GM21717 (cell line): ENCODE measurements at regions not wholly inside any gene's neighbourhood (a gene's known extent, or its start where the extent isn't known, plus 50 kb on each side); places are given as distances from the start of the nearest gene placed in this dataset.

Source experiments
- ATAC-seq: cut with Tn5 transposase; IDR thresholded peaks from one replicate; pipeline ENCODE4 v1.9.1; 2021; ENCODE audit warnings: mild to moderate bottlenecking, moderate library complexity; ENCODE audit not compliant: unreplicated experiment

DNA sequence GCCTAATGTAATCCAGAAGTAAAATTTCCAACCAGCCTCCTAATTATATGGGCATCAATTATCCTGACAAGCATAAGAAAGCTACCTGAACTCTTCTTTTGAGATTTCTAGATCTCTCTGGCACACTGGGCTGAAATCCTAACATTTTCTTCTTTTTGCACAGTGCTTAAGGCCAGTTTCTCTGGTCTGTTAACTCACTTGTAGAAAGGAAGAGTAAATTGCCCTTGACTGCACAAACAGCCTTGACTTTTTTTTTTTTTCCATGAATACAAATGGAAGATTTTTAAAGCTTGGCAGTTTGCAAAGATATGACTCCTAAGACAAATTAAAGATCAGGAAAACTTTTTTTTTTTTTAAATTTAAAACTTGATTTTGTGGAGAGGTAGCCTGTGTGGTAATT lies 291.2 kb upstream of the MON1B start:
- ATAC-seq: no peak

DNA sequence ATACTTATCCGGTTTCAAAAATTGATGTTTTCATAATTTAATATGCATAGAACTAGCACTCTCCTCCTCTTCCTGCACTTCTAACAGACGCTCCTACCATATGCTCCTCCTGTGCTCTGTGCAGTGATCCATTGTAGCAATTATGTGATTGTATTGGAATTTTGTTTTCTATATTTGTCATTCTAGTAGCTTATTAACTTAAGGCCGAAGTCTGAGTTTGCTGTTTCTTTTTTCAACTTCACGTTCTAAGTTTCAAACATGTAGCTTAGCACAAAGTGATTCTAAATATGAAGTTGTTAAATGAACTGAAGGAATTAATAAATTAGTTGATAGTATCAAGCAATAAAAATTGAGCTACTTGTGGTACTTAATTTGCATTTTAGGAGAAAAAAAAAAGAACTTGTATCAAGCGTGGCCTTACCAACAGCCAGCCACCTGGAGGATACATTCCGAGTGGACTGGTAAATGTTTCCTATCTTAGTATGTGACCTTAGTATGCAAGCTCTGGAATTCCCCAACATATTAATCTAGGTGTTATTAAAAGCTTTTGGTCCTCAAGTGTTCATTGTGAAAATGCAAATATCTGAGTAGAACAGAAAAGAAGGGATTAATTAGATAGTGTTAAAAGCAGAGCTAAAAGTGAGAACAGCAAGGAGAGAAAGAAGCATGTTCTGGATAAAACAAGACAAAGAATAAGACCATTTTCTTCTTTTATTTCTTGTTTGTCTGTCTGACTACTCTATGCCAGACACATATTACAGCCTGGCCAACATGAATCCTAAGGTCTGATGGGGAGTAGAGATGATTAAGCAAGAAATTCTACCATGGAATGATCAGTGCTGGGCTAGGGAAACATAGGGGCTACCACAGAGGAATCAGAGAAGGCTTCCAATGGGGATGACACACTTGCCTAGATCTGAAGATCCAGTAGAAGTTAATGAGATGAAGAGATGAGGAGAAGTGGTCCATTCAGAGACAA lies 290.4 kb upstream of the MON1B start:
- ATAC-seq: no peak

DNA sequence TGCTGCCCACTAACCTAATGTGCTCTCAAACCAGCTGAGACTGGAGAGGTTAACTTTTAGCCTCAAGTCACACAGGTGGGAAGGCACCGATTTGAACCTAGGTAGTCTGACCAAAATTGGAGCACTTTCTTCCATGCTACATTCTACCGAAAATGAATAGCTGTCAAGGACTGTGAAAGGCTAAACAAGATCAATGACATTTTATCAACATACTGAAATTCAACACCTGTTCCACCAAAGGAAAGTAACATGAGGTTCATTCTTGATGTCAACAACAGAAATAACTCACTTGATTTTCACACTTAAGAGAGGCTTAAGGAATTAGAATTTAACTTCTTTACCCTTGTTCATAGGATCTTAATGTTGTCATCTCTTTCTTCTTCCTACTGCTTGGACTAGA lies 284.4 kb upstream of the MON1B start:
- no peak for ATAC-seq

DNA sequence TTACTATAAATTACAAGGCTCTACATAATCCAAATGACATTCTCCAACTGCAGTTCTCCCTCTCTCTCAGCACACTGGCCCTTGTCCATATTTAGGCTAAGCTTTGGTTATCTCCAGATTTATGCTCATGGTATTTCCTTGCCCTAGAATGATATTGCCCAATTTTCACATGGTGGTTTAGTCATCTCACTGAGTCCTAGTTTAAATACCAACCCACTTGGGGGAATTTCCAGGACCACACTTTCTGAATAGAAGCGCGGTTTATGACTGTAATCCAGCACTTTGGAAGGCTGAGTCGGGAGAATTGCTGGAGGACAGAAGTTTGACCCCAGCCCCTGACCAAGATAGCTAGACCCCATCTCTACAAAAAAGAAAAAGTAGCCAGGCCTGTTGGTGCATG lies 280.1 kb upstream of the MON1B start:
- no peak for ATAC-seq

DNA sequence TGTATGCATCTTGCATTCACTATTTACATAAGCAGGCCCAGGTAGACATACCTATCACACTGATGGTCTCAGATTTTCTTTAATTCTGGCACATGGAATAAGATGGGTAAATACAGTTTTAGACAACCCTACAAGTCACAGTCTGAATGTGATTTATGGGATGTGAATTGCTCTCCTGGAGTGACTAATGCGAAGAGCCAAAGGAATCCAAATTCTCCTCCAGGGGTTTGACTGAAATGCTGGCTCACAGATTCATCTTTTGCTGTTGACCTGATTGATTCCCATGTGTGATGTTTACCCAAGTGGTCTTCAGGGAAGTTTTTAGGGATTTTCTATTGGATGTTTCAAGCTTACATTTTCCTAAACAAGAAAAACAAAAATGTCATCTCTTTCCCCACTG lies 277.9 kb upstream of the MON1B start:
- ATAC-seq: no peak

GRCh38 chr16:76926042-76926441 lies 264.9 kb upstream of the MON1B start:
- ATAC-seq: no peak

GRCh38 chr16:76926595-76926994 lies 264.4 kb upstream of the MON1B start:
- ATAC-seq: no peak

- ATAC-seq: no peak
Observed at GRCh38 chr16:76931186-76931585, 259.8 kb upstream of the MON1B start.

GRCh38 chr16:76932541-76933211 lies 258.3 kb upstream of the MON1B start:
- peak; percentile 66 for ATAC-seq

- no peak for ATAC-seq
Observed at GRCh38 chr16:76940251-76940650, 250.7 kb upstream of the MON1B start.

DNA sequence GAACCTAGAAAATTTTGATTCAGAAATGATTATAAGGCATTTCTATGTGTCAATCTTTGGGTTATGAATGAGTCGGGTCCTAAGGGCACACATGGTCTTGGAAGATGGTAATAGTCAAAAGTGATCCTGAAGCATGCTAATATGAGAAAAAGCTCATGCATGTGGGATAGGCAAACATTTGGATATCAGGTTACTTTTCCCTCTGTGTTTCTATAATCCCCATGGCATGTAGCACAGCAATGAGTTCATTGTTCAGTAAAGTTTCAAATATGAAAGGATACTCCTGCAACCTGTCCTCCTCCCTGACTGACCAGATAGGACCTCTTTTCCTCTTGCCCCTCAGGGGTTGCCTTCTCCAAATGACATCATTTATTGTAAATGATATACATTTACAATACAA lies 249.9 kb upstream of the MON1B start:
- ATAC-seq: no peak

DNA sequence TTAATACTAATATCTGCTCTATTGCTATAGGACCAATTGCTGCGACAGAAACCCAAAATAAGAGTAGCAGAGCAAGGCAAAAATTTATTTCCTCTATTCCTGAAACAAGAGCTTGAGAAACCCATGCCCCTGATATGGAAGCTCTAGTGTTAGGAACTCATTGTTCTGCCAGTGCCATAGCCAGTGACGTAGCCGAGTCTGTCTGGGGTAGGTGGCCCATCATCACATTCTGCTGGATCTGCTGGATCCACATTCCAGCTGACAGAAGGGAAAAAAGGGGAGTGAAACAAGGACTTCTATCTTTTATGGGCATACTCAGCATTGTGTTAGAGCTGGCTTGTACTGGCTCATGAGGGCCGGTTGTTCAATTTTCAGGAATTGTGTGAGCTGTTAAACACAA lies 248.9 kb upstream of the MON1B start:
- ATAC-seq: no peak

DNA sequence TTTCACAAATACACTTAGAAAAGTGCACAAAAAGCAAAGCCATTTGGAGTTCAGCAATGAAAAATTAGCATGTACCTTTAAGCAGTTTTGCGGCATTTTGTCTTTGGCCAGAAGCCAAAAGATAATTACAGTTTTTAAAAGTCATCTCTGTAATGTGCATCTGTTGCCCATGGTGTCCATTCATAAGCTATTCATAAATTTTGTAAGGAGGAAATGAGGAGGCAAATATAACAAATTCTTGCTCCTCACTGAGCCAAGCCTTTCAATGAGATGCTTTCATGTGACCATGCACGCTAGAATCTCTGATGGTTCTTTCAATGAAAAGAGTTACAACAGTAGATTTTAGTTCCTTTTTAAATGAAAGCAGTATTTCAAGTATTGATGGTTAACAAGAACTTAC lies 247.1 kb upstream of the MON1B start:
- no peak for ATAC-seq

- peak; percentile 47 for ATAC-seq
Observed at GRCh38 chr16:76946879-76947278, 244.1 kb upstream of the MON1B start.

GRCh38 chr16:76947749-76948148 lies 243.2 kb upstream of the MON1B start:
- ATAC-seq: no peak

- no peak for ATAC-seq
Observed at GRCh38 chr16:76955629-76956028, 235.4 kb upstream of the MON1B start.

DNA sequence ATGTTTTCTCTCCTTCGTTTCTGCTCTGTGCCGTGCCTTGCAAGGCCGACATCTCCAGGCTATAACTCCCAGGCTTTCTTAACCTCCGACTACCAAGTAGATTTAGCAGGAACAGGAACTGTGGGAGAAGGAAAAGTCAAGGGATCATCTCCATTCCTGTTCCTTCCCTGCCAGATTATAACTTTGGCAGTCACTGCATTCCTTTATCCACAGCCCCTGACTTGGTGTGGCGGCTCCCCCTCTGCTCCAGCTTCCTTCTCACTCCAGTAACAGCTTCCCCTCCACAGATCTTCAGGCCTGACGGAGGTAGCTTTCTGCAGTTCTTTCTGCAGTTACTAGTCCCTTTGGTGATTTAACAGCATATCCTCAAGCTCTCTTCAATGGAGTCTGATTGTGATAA lies 234.6 kb upstream of the MON1B start:
- ATAC-seq: no peak

- no peak for ATAC-seq
Observed at GRCh38 chr16:76956841-76957240, 234.1 kb upstream of the MON1B start.

DNA sequence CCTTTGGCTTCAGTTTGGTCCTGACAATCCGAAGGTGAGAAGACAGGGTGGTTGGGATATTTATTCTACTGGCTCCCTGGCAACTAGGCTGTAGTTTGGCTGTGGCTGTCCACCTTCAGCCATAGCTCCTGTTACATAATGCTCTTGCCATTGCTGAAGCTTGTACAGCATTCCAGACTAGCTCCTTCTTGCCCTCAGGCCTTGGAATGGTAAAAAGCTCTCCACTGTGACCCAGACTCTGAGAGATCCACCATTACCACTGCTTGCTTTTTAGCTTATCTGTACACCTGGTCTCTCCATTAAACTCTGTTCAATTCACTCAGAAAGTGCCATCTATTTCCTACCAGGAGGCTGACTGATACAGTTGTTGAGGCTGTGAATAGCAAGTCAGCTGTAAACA lies 231.8 kb upstream of the MON1B start:
- ATAC-seq: no peak

GRCh38 chr16:76963614-76964315 lies 227.2 kb upstream of the MON1B start:
- peak; percentile 76 for ATAC-seq

DNA sequence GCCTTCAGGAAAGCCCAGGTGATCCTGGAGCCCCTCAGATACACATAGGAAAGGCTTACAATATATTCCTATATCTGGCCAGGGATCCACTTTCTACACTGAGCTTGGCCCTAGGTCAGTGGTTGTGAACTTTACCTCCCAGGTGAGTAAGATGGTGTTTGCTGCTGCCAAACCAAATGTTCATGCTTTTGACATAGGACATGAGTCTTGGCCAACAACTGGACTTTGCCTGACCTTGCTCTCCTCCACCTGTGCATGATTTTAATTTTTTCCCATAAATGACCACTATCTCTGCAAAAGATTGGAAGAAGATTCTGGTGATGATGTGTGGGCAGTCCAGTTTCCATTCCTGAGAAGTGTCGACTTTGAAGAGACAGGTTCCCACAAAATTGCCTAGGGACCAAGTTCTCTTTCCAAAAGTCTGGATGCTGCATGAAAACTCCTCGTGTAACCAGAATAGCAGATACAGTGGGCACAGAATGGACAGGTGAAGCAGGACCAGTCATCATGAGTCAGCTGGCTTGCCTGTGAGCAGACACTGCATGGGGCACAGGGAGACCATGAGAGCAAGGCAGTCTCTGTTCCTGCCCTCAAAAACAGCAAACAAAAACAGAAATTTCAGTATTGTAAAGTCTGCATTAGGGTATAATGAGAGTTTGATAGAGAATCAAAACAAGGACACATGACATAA lies 226.4 kb upstream of the MON1B start:
- no peak for ATAC-seq
